ENCODE measurements at regions not wholly inside any gene's neighbourhood (a gene's known extent, or its start where the extent isn't known, plus 50 kb on each side); places are given as distances from the start of the nearest gene placed in this dataset.

- in situ Hi-C loops (cut with MboI) = no loop called here
- Histone ChIP-seq H3K27me3 (replicated peaks in 1 of 2; ENCODE audit: control insufficient read depth in 2 of 2, insufficient read depth in 2 of 2, low read length in 1 of 2) (peaks cover 3% of the 10 kb centered on the region in 2 experiments; a peak in 1 of 4 replicates), H3K4me3 (no peak overlapping the region), H3K9me3 (replicated peaks; ENCODE audit: control insufficient read depth, insufficient read depth, low read length) (no peaks in the 10 kb centered on the region), H2AFZ (ENCODE audit: control insufficient read depth, low read depth, low read length) (no peak overlapping the region), H3K4me1 (ENCODE audit: control insufficient read depth, insufficient read depth, low read length) (no peaks in the 10 kb centered on the region), H3K4me2 (ENCODE audit: control insufficient read depth, insufficient read depth) (no peak overlapping the region), H3K27ac (ENCODE audit: control insufficient read depth, insufficient read depth) (no peak overlapping the region), H3K36me3 (ENCODE audit: control insufficient read depth in 2 of 2, insufficient read depth in 2 of 2, low read length in 1 of 2) (no peaks in the 10 kb centered on the region), H3K9ac (ENCODE audit: control insufficient read depth, insufficient read depth, low read length) (no peak overlapping the region), H4K20me1 (ENCODE audit: control insufficient read depth, insufficient read depth) (no peaks in the 10 kb centered on the region), H3K79me2 (ENCODE audit: control insufficient read depth, insufficient read depth, low read length) (no peaks in the 10 kb centered on the region)
- ATAC-seq = no peak
- intact Hi-C loops (cut with micrococcal nuclease; ENCODE audit: unreplicated experiment) = no loop called here
- no TSS peak for BruUV-seq (replicated peaks)
- RAD21 ChIA-PET (ENCODE audit: unreplicated experiment) = no interaction called here
- no peak for DNase-seq (ENCODE audit: low read depth, low spot score)
- 35% methylated on average over 13 of the region's 13 CpGs for WGBS (ENCODE audit: insufficient coverage, insufficient replicate concordance, low lambda C conversion rate, missing lambda C conversion rate)
- SMC1A ChIA-PET (ENCODE audit: uncharacterized antibody, unreplicated experiment) = no interaction called here
- POLR2A ChIA-PET = no interaction called here
- CTCF ChIA-PET = interaction anchor here (0.6 kb wide), 1 partner anchor 292 kb away, joined by 3 read pairs; no protein-coding TSS in a partner anchor
- FAIRE-seq = no peak
- TF ChIP-seq HDAC6 (IDR thresholded peaks at IDR 0.05; ENCODE audit: unreplicated experiment) = no peak
- TF ChIP-seq ATF3 (IDR thresholded peaks at IDR 0.05; ENCODE audit: borderline replicate concordance, extremely low read depth, low read depth, low read length) = no peak
- TF ChIP-seq USF2 (IDR thresholded peaks at IDR 0.05; ENCODE audit: borderline replicate concordance, low read depth, low read length) = no peak
- no peak for TF ChIP-seq PRDM15 (CRISPR knock-in tag; IDR thresholded peaks at IDR 0.05)
- TF ChIP-seq HSF1 (IDR thresholded peaks at IDR 0.05; ENCODE audit: low read depth, low read length) = no peak
- TF ChIP-seq E2F4 (IDR thresholded peaks at IDR 0.05; ENCODE audit: low read depth, low read length) = no peak
- no peak for TF ChIP-seq PAX8 (IDR thresholded peaks at IDR 0.05)
- no peak for TF ChIP-seq IRF5 (IDR thresholded peaks at IDR 0.05; ENCODE audit: borderline replicate concordance)
- TF ChIP-seq SMARCA5 (IDR thresholded peaks at IDR 0.05) = no peak
- TF ChIP-seq ZSCAN29 (IDR thresholded peaks at IDR 0.05) = no peak
- no peak for TF ChIP-seq TARDBP (IDR thresholded peaks at IDR 0.05; ENCODE audit: borderline replicate concordance)
- no peak for TF ChIP-seq BRCA1 (IDR thresholded peaks at IDR 0.05; ENCODE audit: low read depth, low read length)
- no peak for TF ChIP-seq CHD2 (IDR thresholded peaks at IDR 0.05; ENCODE audit: borderline replicate concordance, low read depth, low read length)
- TF ChIP-seq YBX1 (IDR thresholded peaks at IDR 0.05) = no peak
Measured at GRCh38 chr2:100627330-100628300, 64.8 kb downstream of the PDCL3 start.

Measured in GM12878 (cell line).